Activated T-cell treated with anti-CD3 and anti-CD28 coated beads, Interleukin-2, amount 50 U/mL, for 24 hours (primary cell): ENCODE measurements at regions not wholly inside any gene's neighbourhood (a gene's known extent, or its start where the extent isn't known, plus 50 kb on each side); places are given as distances from the start of the nearest gene placed in this dataset.
"Not testable (repeated sequence)": the region's sequence is repeated elsewhere in the genome, so short reads cannot be mapped to it uniquely, and the experiment has no call there.

Experiments used
- DNase-seq: peaks from one replicate; pipeline ENCODE4 v3.0.0-alpha.2; 2020
- H3K27ac Mint-ChIP-seq: 2 replicates; pipeline ENCODE4 v1.8.0; 2020; ENCODE audit warnings: mild to moderate bottlenecking, mixed read lengths
- H3K27me3 Mint-ChIP-seq: 2 replicates; pipeline ENCODE4 v1.8.0; 2020; ENCODE audit warnings: mixed read lengths
- H3K36me3 Mint-ChIP-seq: 2 replicates; pipeline ENCODE4 v1.8.0; 2020; ENCODE audit warnings: low read depth, mixed read lengths
- H3K4me1 Mint-ChIP-seq: 2 replicates; pipeline ENCODE4 v1.8.0; 2020; ENCODE audit warnings: low read depth, mixed read lengths
- H3K4me3 Mint-ChIP-seq: 2 replicates; pipeline ENCODE4 v1.8.0; 2020; ENCODE audit warnings: mild to moderate bottlenecking, moderate library complexity, mixed read lengths
- H3K9me3 Mint-ChIP-seq: 2 replicates; pipeline ENCODE4 v1.8.0; 2020; ENCODE audit warnings: mixed read lengths

GRCh38 chr10:114751856-114752255, 69.7 kb upstream of the FHIP2A start:
- no peak overlapping the region for H3K4me3 Mint-ChIP-seq
- peaks cover 22% of the 10 kb centered on the region for H3K27me3 Mint-ChIP-seq
- DNase-seq, result no peak
- no peaks in the 10 kb centered on the region for H3K36me3 Mint-ChIP-seq
- no peaks in the 10 kb centered on the region for H3K4me1 Mint-ChIP-seq
- H3K27ac Mint-ChIP-seq, result no peak overlapping the region
- no peaks in the 10 kb centered on the region for H3K9me3 Mint-ChIP-seq

GRCh38 chr10:114752570-114752969, 69.0 kb upstream of the FHIP2A start:
- not testable (repeated sequence) for H3K9me3 Mint-ChIP-seq, H3K36me3 Mint-ChIP-seq, H3K4me1 Mint-ChIP-seq, H3K27ac Mint-ChIP-seq, H3K4me3 Mint-ChIP-seq, DNase-seq
- H3K27me3 Mint-ChIP-seq, result peaks cover 19% of the 10 kb centered on the region

- H3K9me3 Mint-ChIP-seq, result no peaks in the 10 kb centered on the region
- no peaks in the 10 kb centered on the region for H3K36me3 Mint-ChIP-seq
- H3K4me3 Mint-ChIP-seq, result no peak overlapping the region
- no peak for DNase-seq
- no peaks in the 10 kb centered on the region for H3K4me1 Mint-ChIP-seq
- peaks cover 19% of the 10 kb centered on the region for H3K27me3 Mint-ChIP-seq
- no peak overlapping the region for H3K27ac Mint-ChIP-seq
Measured at GRCh38 chr10:114753126-114753525, 68.5 kb upstream of the FHIP2A start.

- H3K4me3 Mint-ChIP-seq, result no peak overlapping the region
- H3K27ac Mint-ChIP-seq, result no peak overlapping the region
- H3K9me3 Mint-ChIP-seq, result no peaks in the 10 kb centered on the region
- no peaks in the 10 kb centered on the region for H3K4me1 Mint-ChIP-seq
- H3K36me3 Mint-ChIP-seq, result no peaks in the 10 kb centered on the region
- peaks cover 16% of the 10 kb centered on the region for H3K27me3 Mint-ChIP-seq
- DNase-seq, result no peak
Measured at GRCh38 chr10:114754445-114755320, 66.9 kb upstream of the FHIP2A start.

- no peaks in the 10 kb centered on the region for H3K9me3 Mint-ChIP-seq
- no peak for DNase-seq
- H3K4me3 Mint-ChIP-seq, result no peak overlapping the region
- no peaks in the 10 kb centered on the region for H3K4me1 Mint-ChIP-seq
- peaks cover 13% of the 10 kb centered on the region for H3K27me3 Mint-ChIP-seq
- no peak overlapping the region for H3K27ac Mint-ChIP-seq
- no peaks in the 10 kb centered on the region for H3K36me3 Mint-ChIP-seq
Measured at GRCh38 chr10:114755537-114755936, 66.0 kb upstream of the FHIP2A start.

- DNase-seq, result no peak
- no peaks in the 10 kb centered on the region for H3K36me3 Mint-ChIP-seq
Measured at GRCh38 chr10:114758331-114758730, 63.2 kb upstream of the FHIP2A start.

GRCh38 chr10:114761205-114762193, 60.1 kb upstream of the FHIP2A start:
- Mint-ChIP-seq H3K27ac (no peak overlapping the region), H3K9me3 (no peaks in the 10 kb centered on the region), H3K36me3 (no peaks in the 10 kb centered on the region), H3K4me1 (no peaks in the 10 kb centered on the region), H3K4me3 (no peak overlapping the region), H3K27me3 (peaks cover 44% of the 10 kb centered on the region)
- DNase-seq, result no peak

More at GRCh38 chr10:114758331-114758730, 63.2 kb upstream of the FHIP2A start:
- no peak overlapping the region for H3K27ac Mint-ChIP-seq
- no peak overlapping the region for H3K4me3 Mint-ChIP-seq
- H3K27me3 Mint-ChIP-seq, result peaks cover 21% of the 10 kb centered on the region
- no peaks in the 10 kb centered on the region for H3K4me1 Mint-ChIP-seq
- H3K9me3 Mint-ChIP-seq, result no peaks in the 10 kb centered on the region

- no peak for DNase-seq
- peaks cover 9% of the 10 kb centered on the region for H3K4me1 Mint-ChIP-seq
- H3K27me3 Mint-ChIP-seq, result peaks cover 55% of the 10 kb centered on the region
- H3K4me3 Mint-ChIP-seq, result no peak overlapping the region
- no peaks in the 10 kb centered on the region for H3K36me3 Mint-ChIP-seq
- H3K9me3 Mint-ChIP-seq, result no peaks in the 10 kb centered on the region
- no peak overlapping the region for H3K27ac Mint-ChIP-seq
Measured at GRCh38 chr10:114762811-114763210, 58.8 kb upstream of the FHIP2A start.

GRCh38 chr10:114764656-114765055, 56.9 kb upstream of the FHIP2A start:
- peaks cover 67% of the 10 kb centered on the region for H3K27me3 Mint-ChIP-seq
- no peak overlapping the region for H3K27ac Mint-ChIP-seq
- no peak for DNase-seq
- no peak overlapping the region for H3K4me3 Mint-ChIP-seq
- peaks cover 12% of the 10 kb centered on the region for H3K4me1 Mint-ChIP-seq
- no peaks in the 10 kb centered on the region for H3K9me3 Mint-ChIP-seq
- H3K36me3 Mint-ChIP-seq, result no peaks in the 10 kb centered on the region

GRCh38 chr10:114766470-114766869, 55.1 kb upstream of the FHIP2A start:
- Mint-ChIP-seq H3K4me3 (peak overlapping the region; percentile 12), H3K27me3 (peaks cover 69% of the 10 kb centered on the region), H3K27ac (no peak overlapping the region), H3K36me3 (no peaks in the 10 kb centered on the region), H3K9me3 (no peaks in the 10 kb centered on the region), H3K4me1 (peaks cover 12% of the 10 kb centered on the region)
- DNase-seq, result no peak

- Mint-ChIP-seq H3K36me3 (no peaks in the 10 kb centered on the region), H3K4me1 (peaks cover 12% of the 10 kb centered on the region), H3K9me3 (no peaks in the 10 kb centered on the region), H3K4me3 (peak overlapping the region; percentile 71), H3K27me3 (peaks cover 65% of the 10 kb centered on the region), H3K27ac (no peak overlapping the region)
- peak; percentile 39 for DNase-seq
Measured at GRCh38 chr10:114767101-114767985, 54.2 kb upstream of the FHIP2A start.

GRCh38 chr10:114767986-114768821, 53.4 kb upstream of the FHIP2A start:
- Mint-ChIP-seq H3K27ac (no peak overlapping the region), H3K27me3 (peaks cover 57% of the 10 kb centered on the region), H3K36me3 (no peaks in the 10 kb centered on the region), H3K9me3 (no peaks in the 10 kb centered on the region), H3K4me3 (peak overlapping the region; percentile 64), H3K4me1 (peaks cover 12% of the 10 kb centered on the region)
- DNase-seq, result no peak

GRCh38 chr10:114770009-114770408, 51.6 kb upstream of the FHIP2A start:
- H3K9me3 Mint-ChIP-seq, result no peaks in the 10 kb centered on the region
- no peaks in the 10 kb centered on the region for H3K36me3 Mint-ChIP-seq

More at GRCh38 chr10:114770009-114770408, 51.6 kb upstream of the FHIP2A start:
- no peak overlapping the region for H3K4me3 Mint-ChIP-seq
- H3K27ac Mint-ChIP-seq, result no peak overlapping the region
- H3K4me1 Mint-ChIP-seq, result peaks cover 12% of the 10 kb centered on the region
- DNase-seq, result no peak
- peaks cover 52% of the 10 kb centered on the region for H3K27me3 Mint-ChIP-seq
